Mesothelial cell of epicardium (in vitro differentiated cells): ENCODE measurements at regions not wholly inside any gene's neighbourhood (a gene's known extent, or its start where the extent isn't known, plus 50 kb on each side); places are given as distances from the start of the nearest gene placed in this dataset.

Experiments
- DNase-seq, 2 experiments: peaks; one replicate each; pipeline ENCODE4 v3.0.0; 2021; ENCODE audit warnings: low spot score in 2 of 2; ENCODE audit not compliant: unreplicated experiment in 2 of 2
- H3K27ac Mint-ChIP-seq: 2 replicates; pipeline ENCODE4 v1.8.0; 2021; ENCODE audit warnings: mixed read lengths
- H3K27me3 Mint-ChIP-seq: 2 replicates; pipeline ENCODE4 v1.8.0; 2021; ENCODE audit warnings: low read depth, mixed read lengths
- H3K36me3 Mint-ChIP-seq: 2 replicates; pipeline ENCODE4 v1.8.0; 2021; ENCODE audit warnings: mixed read lengths
- H3K4me1 Mint-ChIP-seq: 2 replicates; pipeline ENCODE4 v1.8.0; 2021; ENCODE audit warnings: mixed read lengths
- H3K4me3 Mint-ChIP-seq: 2 replicates; pipeline ENCODE4 v1.8.0; 2021; ENCODE audit warnings: mild to moderate bottlenecking, moderate library complexity, mixed read lengths
- H3K9me3 Mint-ChIP-seq: 2 replicates; pipeline ENCODE4 v1.8.0; 2021; ENCODE audit warnings: mixed read lengths
- TF ChIP-seq, protein P1 (sequence below): fragments of 200-600 bp; sonication (generic); IDR thresholded peaks from one replicate; pipeline ENCODE4 v1.5.0; 2021; ENCODE audit warnings: antibody characterized with exemption; ENCODE audit not compliant: unreplicated experiment

GRCh38 chr2:890791-891190 is 59.9 kb upstream of the SNTG2 start:
- H3K27me3 Mint-ChIP-seq = peaks cover 25% of the 10 kb centered on the region
- peaks cover 9% of the 10 kb centered on the region for H3K9me3 Mint-ChIP-seq
- H3K36me3 Mint-ChIP-seq = no peaks in the 10 kb centered on the region
- H3K4me3 Mint-ChIP-seq = no peak overlapping the region
- H3K4me1 Mint-ChIP-seq = peaks cover 9% of the 10 kb centered on the region
- TF ChIP-seq, protein P1, sequence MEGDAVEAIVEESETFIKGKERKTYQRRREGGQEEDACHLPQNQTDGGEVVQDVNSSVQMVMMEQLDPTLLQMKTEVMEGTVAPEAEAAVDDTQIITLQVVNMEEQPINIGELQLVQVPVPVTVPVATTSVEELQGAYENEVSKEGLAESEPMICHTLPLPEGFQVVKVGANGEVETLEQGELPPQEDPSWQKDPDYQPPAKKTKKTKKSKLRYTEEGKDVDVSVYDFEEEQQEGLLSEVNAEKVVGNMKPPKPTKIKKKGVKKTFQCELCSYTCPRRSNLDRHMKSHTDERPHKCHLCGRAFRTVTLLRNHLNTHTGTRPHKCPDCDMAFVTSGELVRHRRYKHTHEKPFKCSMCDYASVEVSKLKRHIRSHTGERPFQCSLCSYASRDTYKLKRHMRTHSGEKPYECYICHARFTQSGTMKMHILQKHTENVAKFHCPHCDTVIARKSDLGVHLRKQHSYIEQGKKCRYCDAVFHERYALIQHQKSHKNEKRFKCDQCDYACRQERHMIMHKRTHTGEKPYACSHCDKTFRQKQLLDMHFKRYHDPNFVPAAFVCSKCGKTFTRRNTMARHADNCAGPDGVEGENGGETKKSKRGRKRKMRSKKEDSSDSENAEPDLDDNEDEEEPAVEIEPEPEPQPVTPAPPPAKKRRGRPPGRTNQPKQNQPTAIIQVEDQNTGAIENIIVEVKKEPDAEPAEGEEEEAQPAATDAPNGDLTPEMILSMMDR = no peak
- no peak for DNase-seq
- no peak overlapping the region for H3K27ac Mint-ChIP-seq

GRCh38 chr2:890214-890613 is 60.4 kb upstream of the SNTG2 start:
- Mint-ChIP-seq H3K27ac (no peak overlapping the region), H3K9me3 (peaks cover 5% of the 10 kb centered on the region), H3K36me3 (no peaks in the 10 kb centered on the region), H3K4me3 (no peak overlapping the region), H3K27me3 (peaks cover 27% of the 10 kb centered on the region), H3K4me1 (peaks cover 9% of the 10 kb centered on the region)
- TF ChIP-seq, protein P1 = no peak
- DNase-seq = no peak

GRCh38 chr2:888906-889566 is 61.6 kb upstream of the SNTG2 start:
- TF ChIP-seq, protein P1 = no peak
- peaks cover 38% of the 10 kb centered on the region for H3K27me3 Mint-ChIP-seq
- no peak for DNase-seq
- H3K36me3 Mint-ChIP-seq = no peaks in the 10 kb centered on the region
- H3K4me3 Mint-ChIP-seq = no peak overlapping the region
- peaks cover 9% of the 10 kb centered on the region for H3K4me1 Mint-ChIP-seq
- no peaks in the 10 kb centered on the region for H3K9me3 Mint-ChIP-seq
- no peak overlapping the region for H3K27ac Mint-ChIP-seq

- Mint-ChIP-seq H3K27me3 (peaks cover 46% of the 10 kb centered on the region), H3K9me3 (no peaks in the 10 kb centered on the region), H3K4me1 (peaks cover 6% of the 10 kb centered on the region), H3K36me3 (no peaks in the 10 kb centered on the region), H3K4me3 (no peak overlapping the region), H3K27ac (no peak overlapping the region)
- no peak for DNase-seq
- TF ChIP-seq, protein P1 = no peak
These were observed 62.3 kb upstream of the SNTG2 start for GRCh38 chr2:888211-888801.

DNA sequence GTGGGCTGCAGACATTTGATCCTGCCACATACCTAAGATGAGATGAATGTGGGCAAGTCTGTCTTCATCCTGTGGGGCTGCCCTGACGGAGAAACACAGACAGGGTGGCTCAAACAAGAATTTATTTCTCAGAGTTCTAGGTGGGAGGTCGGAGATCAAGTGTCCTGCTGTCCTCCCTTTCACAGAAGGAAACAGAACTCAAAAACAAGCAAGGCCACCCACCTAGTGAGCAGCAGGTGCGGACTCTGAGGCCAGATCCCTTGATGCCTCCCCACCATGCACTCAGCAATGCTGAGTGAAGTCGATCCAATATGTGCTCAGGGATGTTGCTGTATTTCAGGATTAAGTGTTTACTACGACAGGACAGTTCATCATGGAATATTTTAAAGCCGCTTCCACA is 63.0 kb upstream of the SNTG2 start:
- Mint-ChIP-seq H3K27ac (no peak overlapping the region), H3K4me3 (no peak overlapping the region), H3K9me3 (no peaks in the 10 kb centered on the region), H3K27me3 (peaks cover 52% of the 10 kb centered on the region), H3K36me3 (no peaks in the 10 kb centered on the region), H3K4me1 (peaks cover 1% of the 10 kb centered on the region)
- DNase-seq = no peak
- TF ChIP-seq, protein P1 = no peak
